Prostate gland (tissue), 2 donors: ENCODE measurements at regions not wholly inside any gene's neighbourhood (a gene's known extent, or its start where the extent isn't known, plus 50 kb on each side); places are given as distances from the start of the nearest gene placed in this dataset.

Source experiments
- DNase-seq: peaks from one replicate; pipeline ENCODE4 v3.0.0-alpha.2; 2019; ENCODE audit warnings: low spot score
- H3K27ac ChIP-seq, 2 donors: fragments of 200-600 bp; sonication (generic); 2 replicates each; pipeline ENCODE4 v1.5.1; 2017 to 2019
- H3K27me3 ChIP-seq: fragments of 200-600 bp; sonication (generic); replicated peaks from 2 replicates; pipeline ENCODE4 v1.5.1; 2019; ENCODE audit not compliant: insufficient read depth
- H3K36me3 ChIP-seq, 2 donors: fragments of 200-600 bp; sonication (generic); 1 replicate in 1 of 2; 2 replicates in 1 of 2; pipeline versions ENCODE4 v1.5.1 to v1.8.1; 2017 to 2019
- H3K4me1 ChIP-seq: fragments of 200-600 bp; sonication (generic); replicated peaks from 2 replicates; pipeline ENCODE4 v1.5.1; 2019
- H3K4me3 ChIP-seq, 2 donors: fragments of 200-600 bp; sonication (generic); 2 replicates each; pipeline ENCODE4 v1.5.1; 2017 to 2019
- H3K9me3 ChIP-seq: fragments of 200-600 bp; sonication (generic); 2 replicates; pipeline ENCODE4 v1.5.1; 2017
- POLR2A ChIP-seq: fragments of 450-650 bp; IDR thresholded peaks from one replicate; pipeline ENCODE4 v1.6.1; 2016; ENCODE audit warnings: antibody characterized with exemption, mild to moderate bottlenecking
- POLR2AphosphoS5 ChIP-seq: sonication (generic); formaldehyde crosslinking; IDR thresholded peaks from one replicate; pipeline ENCODE4 v1.6.1; 2017; ENCODE audit warnings: antibody characterized with exemption
- WGBS: methylation state at CpG from one replicate; pipeline ENCODE4 v1.1.5; 2018; 5-methylcytosine and 5-hydroxymethylcytosine counted together
- intact Hi-C: fragments of 100-400 bp; cut with DNase I; formaldehyde crosslinking; loops from one replicate; pipeline ENCODE4 v1.14.2; 2022
- TF ChIP-seq, protein P1 (sequence below), 4 experiments: fragments of 200-600 bp in 2 of 4; fragments of 450-650 bp in 2 of 4; sonication (generic) in 2 of 4; IDR thresholded peaks; 1 replicate in 3 of 4; 2 replicates in 1 of 4; pipeline ENCODE4 v1.5.1; 2016 to 2019; ENCODE audit warnings: antibody characterized with exemption in 4 of 4, mild to moderate bottlenecking in 2 of 4, moderate library complexity in 2 of 4

DNA sequence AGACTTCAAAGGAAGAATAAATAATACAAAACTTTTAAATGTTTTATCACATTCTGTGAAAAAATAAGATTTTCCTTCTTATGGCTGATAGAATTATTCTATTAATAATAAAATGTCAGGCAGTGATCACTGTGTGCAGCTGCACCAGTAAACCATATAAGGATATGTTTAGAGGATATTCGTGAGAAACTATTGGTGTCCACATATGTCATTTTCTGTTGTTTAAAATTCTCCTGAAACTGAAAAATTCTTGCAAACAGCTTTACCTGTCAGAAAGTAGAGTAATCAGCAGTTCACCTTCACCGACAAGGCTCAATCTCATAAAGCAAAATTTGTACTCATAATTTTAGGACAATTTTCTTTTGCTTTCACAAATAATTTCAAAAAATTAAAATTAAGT lies 170.1 kb upstream of the KCNH7 start:
- H3K4me3 ChIP-seq, result no peak overlapping the region
- no peak for TF ChIP-seq POLR2A
- no peak for TF ChIP-seq POLR2AphosphoS5
- TF ChIP-seq, protein P1, sequence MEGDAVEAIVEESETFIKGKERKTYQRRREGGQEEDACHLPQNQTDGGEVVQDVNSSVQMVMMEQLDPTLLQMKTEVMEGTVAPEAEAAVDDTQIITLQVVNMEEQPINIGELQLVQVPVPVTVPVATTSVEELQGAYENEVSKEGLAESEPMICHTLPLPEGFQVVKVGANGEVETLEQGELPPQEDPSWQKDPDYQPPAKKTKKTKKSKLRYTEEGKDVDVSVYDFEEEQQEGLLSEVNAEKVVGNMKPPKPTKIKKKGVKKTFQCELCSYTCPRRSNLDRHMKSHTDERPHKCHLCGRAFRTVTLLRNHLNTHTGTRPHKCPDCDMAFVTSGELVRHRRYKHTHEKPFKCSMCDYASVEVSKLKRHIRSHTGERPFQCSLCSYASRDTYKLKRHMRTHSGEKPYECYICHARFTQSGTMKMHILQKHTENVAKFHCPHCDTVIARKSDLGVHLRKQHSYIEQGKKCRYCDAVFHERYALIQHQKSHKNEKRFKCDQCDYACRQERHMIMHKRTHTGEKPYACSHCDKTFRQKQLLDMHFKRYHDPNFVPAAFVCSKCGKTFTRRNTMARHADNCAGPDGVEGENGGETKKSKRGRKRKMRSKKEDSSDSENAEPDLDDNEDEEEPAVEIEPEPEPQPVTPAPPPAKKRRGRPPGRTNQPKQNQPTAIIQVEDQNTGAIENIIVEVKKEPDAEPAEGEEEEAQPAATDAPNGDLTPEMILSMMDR (IDR thresholded peaks at IDR 0.05), result no peak
- no peak for DNase-seq
- 81% methylated on average over 2 of the region's 2 CpGs for WGBS
- H3K4me1 ChIP-seq, result no peaks in the 10 kb centered on the region
- no peaks in the 10 kb centered on the region for H3K9me3 ChIP-seq
- no peaks in the 10 kb centered on the region for H3K36me3 ChIP-seq
- intact Hi-C loops, result no loop called here
- H3K27me3 ChIP-seq, result no peaks in the 10 kb centered on the region
- H3K27ac ChIP-seq, result no peak overlapping the region

GRCh38 chr2:162994718-162995117 lies 156.2 kb upstream of the KCNH7 start:
- Histone ChIP-seq H3K9me3 (no peaks in the 10 kb centered on the region), H3K4me1 (no peaks in the 10 kb centered on the region), H3K27ac (no peak overlapping the region), H3K36me3 (no peaks in the 10 kb centered on the region), H3K27me3 (no peaks in the 10 kb centered on the region), H3K4me3 (no peak overlapping the region)
- intact Hi-C loops, result no loop called here
- no peak for TF ChIP-seq POLR2AphosphoS5
- TF ChIP-seq, protein P1 (IDR thresholded peaks at IDR 0.05), result no peak
- no peak for TF ChIP-seq POLR2A
- DNase-seq, result no peak

- TF ChIP-seq, protein P1 (IDR thresholded peaks at IDR 0.05), result no peak
- no peak for TF ChIP-seq POLR2A
- TF ChIP-seq POLR2AphosphoS5, result no peak
- 69% methylated on average over 3 of the region's 3 CpGs for WGBS
- no peaks in the 10 kb centered on the region for H3K9me3 ChIP-seq
- DNase-seq, result no peak
- H3K27me3 ChIP-seq, result no peaks in the 10 kb centered on the region
- no peak overlapping the region for H3K4me3 ChIP-seq
- intact Hi-C loops, result no loop called here
- H3K4me1 ChIP-seq, result no peaks in the 10 kb centered on the region
- no peak overlapping the region for H3K27ac ChIP-seq
- H3K36me3 ChIP-seq, result no peaks in the 10 kb centered on the region
Observed at GRCh38 chr2:162992828-162993227, 154.3 kb upstream of the KCNH7 start.

GRCh38 chr2:162989507-162989906 lies 150.9 kb upstream of the KCNH7 start:
- H3K36me3 ChIP-seq, result no peaks in the 10 kb centered on the region

DNA sequence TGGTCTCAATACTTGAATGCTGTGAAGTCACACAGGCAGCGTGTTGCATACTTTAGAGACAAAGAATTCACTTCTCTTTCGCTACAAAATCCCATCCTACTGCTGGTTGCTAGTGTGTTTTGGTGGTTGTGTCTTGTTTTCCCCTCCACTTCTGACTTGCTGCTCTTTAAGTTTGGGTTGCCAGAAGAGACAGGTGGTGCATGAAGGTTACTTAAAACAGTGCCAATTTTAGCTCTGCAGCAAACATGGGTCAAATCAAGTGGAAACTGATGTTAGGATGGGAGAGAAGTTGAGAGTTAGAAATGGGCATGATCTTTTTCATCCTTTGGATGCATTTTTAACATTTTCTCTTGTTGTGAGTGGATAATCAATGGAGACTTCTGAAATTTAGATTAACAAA lies 136.2 kb upstream of the KCNH7 start:
- intact Hi-C loops, result no loop called here
- WGBS, result 87% methylated on average over 2 of the region's 2 CpGs
- H3K27ac ChIP-seq, result no peak overlapping the region
- H3K9me3 ChIP-seq, result no peaks in the 10 kb centered on the region
- DNase-seq, result no peak
- no peaks in the 10 kb centered on the region for H3K27me3 ChIP-seq
- H3K36me3 ChIP-seq, result no peaks in the 10 kb centered on the region
- no peaks in the 10 kb centered on the region for H3K4me1 ChIP-seq
- no peak overlapping the region for H3K4me3 ChIP-seq
- TF ChIP-seq, protein P1 (IDR thresholded peaks at IDR 0.05), result no peak
- no peak for TF ChIP-seq POLR2A
- TF ChIP-seq POLR2AphosphoS5, result no peak

More at GRCh38 chr2:162989507-162989906, 150.9 kb upstream of the KCNH7 start:
- H3K4me3 ChIP-seq, result no peak overlapping the region
- intact Hi-C loops, result no loop called here
- WGBS, result 41% methylated on average over 3 of the region's 3 CpGs
- TF ChIP-seq, protein P1 (IDR thresholded peaks at IDR 0.05), result no peak
- TF ChIP-seq POLR2A, result no peak
- no peak for TF ChIP-seq POLR2AphosphoS5
- H3K27me3 ChIP-seq, result no peaks in the 10 kb centered on the region
- H3K27ac ChIP-seq, result no peak overlapping the region
- H3K9me3 ChIP-seq, result no peaks in the 10 kb centered on the region
- no peaks in the 10 kb centered on the region for H3K4me1 ChIP-seq
- DNase-seq, result no peak
